DMS79 treated with DMSO at 0.1 percent for 48 hours (cell line): ENCODE measurements at regions not wholly inside any gene's neighbourhood (a gene's known extent, or its start where the extent isn't known, plus 50 kb on each side); places are given as distances from the start of the nearest gene placed in this dataset.
"Not testable (repeated sequence)": the region's sequence is repeated elsewhere in the genome, so short reads cannot be mapped to it uniquely, and the experiment has no call there.

Source experiments
- DNase-seq: peaks from one replicate; lab custom pipeline; 2025; lab: John Stamatoyannopoulos, UW

- no peak for DNase-seq
Observed at GRCh38 chr7:83827036-83827435, 178.1 kb upstream of the SEMA3E start.

- DNase-seq = no peak
Observed at GRCh38 chr7:83824214-83824613, 175.3 kb upstream of the SEMA3E start.

GRCh38 chr7:83821866-83822265 is 172.9 kb upstream of the SEMA3E start:
- DNase-seq = no peak

- DNase-seq = no peak
Observed at GRCh38 chr7:83820641-83821040, 171.7 kb upstream of the SEMA3E start.

GRCh38 chr7:83819911-83820310 is 171.0 kb upstream of the SEMA3E start:
- no peak for DNase-seq

- DNase-seq = no peak
Observed at GRCh38 chr7:83814480-83814879, 165.5 kb upstream of the SEMA3E start.

- not testable (repeated sequence) for DNase-seq
Observed at GRCh38 chr7:83812563-83812962, 163.6 kb upstream of the SEMA3E start.

- no peak for DNase-seq
Observed at GRCh38 chr7:83808982-83809381, 160.0 kb upstream of the SEMA3E start.

- no peak for DNase-seq
Observed at GRCh38 chr7:83807774-83808173, 158.8 kb upstream of the SEMA3E start.

- DNase-seq = no peak
Observed at GRCh38 chr7:83806538-83806937, 157.6 kb upstream of the SEMA3E start.

GRCh38 chr7:83799333-83799732 is 150.4 kb upstream of the SEMA3E start:
- DNase-seq = no peak

GRCh38 chr7:83798489-83798888 is 149.6 kb upstream of the SEMA3E start:
- no peak for DNase-seq

GRCh38 chr7:83796760-83797159 is 147.8 kb upstream of the SEMA3E start:
- DNase-seq = no peak

- DNase-seq = no peak
Observed at GRCh38 chr7:83794829-83795228, 145.9 kb upstream of the SEMA3E start.

GRCh38 chr7:83793558-83793957 is 144.6 kb upstream of the SEMA3E start:
- DNase-seq = no peak

- DNase-seq = no peak
Observed at GRCh38 chr7:83791737-83792136, 142.8 kb upstream of the SEMA3E start.

GRCh38 chr7:83786858-83787257 is 137.9 kb upstream of the SEMA3E start:
- no peak for DNase-seq

GRCh38 chr7:83782628-83783027 is 133.7 kb upstream of the SEMA3E start:
- DNase-seq = no peak

- DNase-seq = no peak
Observed at GRCh38 chr7:83778073-83778443, 129.1 kb upstream of the SEMA3E start.

GRCh38 chr7:83777406-83778072 is 128.6 kb upstream of the SEMA3E start:
- no peak for DNase-seq

GRCh38 chr7:83769407-83769806 is 120.5 kb upstream of the SEMA3E start:
- DNase-seq = no peak

- DNase-seq = no peak
Observed at GRCh38 chr7:83751217-83751616, 102.3 kb upstream of the SEMA3E start.

- no peak for DNase-seq
Observed at GRCh38 chr7:83749495-83749894, 100.6 kb upstream of the SEMA3E start.

- DNase-seq = no peak
Observed at GRCh38 chr7:83739527-83739926, 90.6 kb upstream of the SEMA3E start.
